RWPE2 (cell line): ENCODE measurements at regions not wholly inside any gene's neighbourhood (a gene's known extent, or its start where the extent isn't known, plus 50 kb on each side); places are given as distances from the start of the nearest gene placed in this dataset.
A peak's percentile ranks its signal among the peaks of the same experiment; 100 is the strongest.

ENCODE experiments used
- ATAC-seq: fragments of 200-7000 bp; cut with Tn5 transposase; 3 replicates; pipeline ENCODE4 v1.9.1; 2021; ENCODE audit warnings: low read depth
- DNase-seq: peaks from one replicate; pipeline ENCODE4 v3.0.0-alpha.2; 2020; ENCODE audit warnings: low spot score
- H3K27ac ChIP-seq: fragments of 450-650 bp; 2 replicates; pipeline ENCODE4 v1.5.1; 2017; ENCODE audit warnings: mild to moderate bottlenecking; ENCODE audit not compliant: poor library complexity, severe bottlenecking
- H3K27me3 ChIP-seq: fragments of 250-450 bp; sonication (Bioruptor Pico); 2 replicates; pipeline ENCODE4 v1.5.1; 2021; ENCODE audit warnings: mild to moderate bottlenecking, moderate library complexity; ENCODE audit not compliant: insufficient read depth, poor library complexity, severe bottlenecking
- H3K36me3 ChIP-seq: fragments of 250-450 bp; sonication (Bioruptor Pico); 2 replicates; pipeline ENCODE4 v1.5.1; 2020; ENCODE audit warnings: low read depth, mild to moderate bottlenecking, moderate library complexity
- H3K4me1 ChIP-seq: fragments of 250-450 bp; sonication (Bioruptor Pico); 2 replicates; pipeline ENCODE4 v1.5.1; 2021; ENCODE audit warnings: mild to moderate bottlenecking, moderate library complexity; ENCODE audit not compliant: insufficient read depth, poor library complexity, severe bottlenecking
- H3K4me3 ChIP-seq: fragments of 250-450 bp; sonication (Bioruptor Pico); 2 replicates; pipeline ENCODE4 v1.5.1; 2021; ENCODE audit warnings: mild to moderate bottlenecking, moderate library complexity; ENCODE audit not compliant: severe bottlenecking
- H3K9me3 ChIP-seq: fragments of 250-450 bp; sonication (Bioruptor Pico); 2 replicates; pipeline ENCODE4 v1.5.1; 2021; ENCODE audit warnings: mild to moderate bottlenecking, moderate library complexity; ENCODE audit not compliant: severe bottlenecking
- TF ChIP-seq, protein P1 (sequence below): fragments of 450-650 bp; IDR thresholded peaks from one replicate; pipeline ENCODE4 v1.5.1; 2017; ENCODE audit warnings: mild to moderate bottlenecking, moderate library complexity; ENCODE audit not compliant: poor library complexity, severe bottlenecking

DNA sequence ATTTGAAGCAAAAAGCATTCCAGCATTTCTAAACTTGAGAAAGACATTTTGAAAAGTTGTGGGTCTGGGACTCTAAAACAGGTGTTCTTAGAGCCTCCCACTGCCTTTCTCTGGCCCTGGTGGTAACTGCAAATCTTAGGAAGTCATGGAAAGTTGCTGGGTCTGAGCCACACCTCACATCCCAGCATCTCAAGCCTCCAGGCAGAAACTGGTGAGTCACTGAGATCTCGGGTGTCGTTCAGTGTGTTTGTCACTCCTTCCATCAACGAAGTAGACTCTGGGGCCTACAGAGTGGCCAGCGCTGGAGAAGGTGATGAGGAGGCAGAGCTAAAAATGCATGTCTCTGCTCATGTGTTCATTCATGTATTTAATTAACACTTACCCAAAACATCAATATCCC, 59.6 kb upstream of the C5orf58 start:
- ATAC-seq = peak; percentile 83
- H3K27me3 ChIP-seq = no peaks in the 10 kb centered on the region
- H3K4me1 ChIP-seq = peaks cover 2% of the 10 kb centered on the region
- H3K27ac ChIP-seq = no peak overlapping the region
- DNase-seq = no peak
- TF ChIP-seq, protein P1, sequence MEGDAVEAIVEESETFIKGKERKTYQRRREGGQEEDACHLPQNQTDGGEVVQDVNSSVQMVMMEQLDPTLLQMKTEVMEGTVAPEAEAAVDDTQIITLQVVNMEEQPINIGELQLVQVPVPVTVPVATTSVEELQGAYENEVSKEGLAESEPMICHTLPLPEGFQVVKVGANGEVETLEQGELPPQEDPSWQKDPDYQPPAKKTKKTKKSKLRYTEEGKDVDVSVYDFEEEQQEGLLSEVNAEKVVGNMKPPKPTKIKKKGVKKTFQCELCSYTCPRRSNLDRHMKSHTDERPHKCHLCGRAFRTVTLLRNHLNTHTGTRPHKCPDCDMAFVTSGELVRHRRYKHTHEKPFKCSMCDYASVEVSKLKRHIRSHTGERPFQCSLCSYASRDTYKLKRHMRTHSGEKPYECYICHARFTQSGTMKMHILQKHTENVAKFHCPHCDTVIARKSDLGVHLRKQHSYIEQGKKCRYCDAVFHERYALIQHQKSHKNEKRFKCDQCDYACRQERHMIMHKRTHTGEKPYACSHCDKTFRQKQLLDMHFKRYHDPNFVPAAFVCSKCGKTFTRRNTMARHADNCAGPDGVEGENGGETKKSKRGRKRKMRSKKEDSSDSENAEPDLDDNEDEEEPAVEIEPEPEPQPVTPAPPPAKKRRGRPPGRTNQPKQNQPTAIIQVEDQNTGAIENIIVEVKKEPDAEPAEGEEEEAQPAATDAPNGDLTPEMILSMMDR = no peak
- no peaks in the 10 kb centered on the region for H3K36me3 ChIP-seq
- no peaks in the 10 kb centered on the region for H3K9me3 ChIP-seq
- H3K4me3 ChIP-seq = no peak overlapping the region

- no peak for ATAC-seq
- Histone ChIP-seq H3K36me3 (no peaks in the 10 kb centered on the region), H3K27me3 (no peaks in the 10 kb centered on the region), H3K9me3 (no peaks in the 10 kb centered on the region), H3K4me1 (peaks cover 2% of the 10 kb centered on the region), H3K4me3 (no peak overlapping the region), H3K27ac (no peak overlapping the region)
- no peak for DNase-seq
- TF ChIP-seq, protein P1 = no peak
These were observed 59.1 kb upstream of the C5orf58 start for GRCh38 chr5:170173647-170174046.

DNA sequence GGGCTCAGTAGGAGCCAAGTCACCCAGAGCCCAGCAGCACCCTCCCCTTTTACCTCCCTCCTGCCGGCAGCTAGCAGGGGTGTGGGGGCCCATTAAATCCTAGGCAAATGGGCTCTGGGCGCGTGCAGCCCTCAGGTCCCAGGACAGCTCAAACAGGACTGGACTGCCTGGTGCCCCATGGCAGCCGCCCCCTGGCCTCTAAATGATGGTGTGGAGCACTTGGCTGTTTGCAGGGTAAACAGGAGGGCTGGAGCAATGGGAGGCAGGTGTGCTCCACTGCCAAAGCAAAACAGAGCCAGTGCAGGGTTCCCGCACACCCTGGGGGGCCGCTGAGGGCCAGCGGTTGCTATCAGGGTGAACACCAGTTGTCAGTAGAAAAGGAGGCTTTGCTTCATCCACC, 55.9 kb upstream of the C5orf58 start:
- no peaks in the 10 kb centered on the region for H3K36me3 ChIP-seq
- H3K4me1 ChIP-seq = no peaks in the 10 kb centered on the region
- ATAC-seq (no peak), DNase-seq (no peak)
- H3K4me3 ChIP-seq = no peak overlapping the region
- H3K27me3 ChIP-seq = no peaks in the 10 kb centered on the region
- no peaks in the 10 kb centered on the region for H3K9me3 ChIP-seq
- no peak overlapping the region for H3K27ac ChIP-seq
- TF ChIP-seq, protein P1 = no peak

GRCh38 chr5:170178814-170179213, 54.0 kb upstream of the C5orf58 start:
- Histone ChIP-seq H3K27me3 (no peaks in the 10 kb centered on the region), H3K36me3 (no peaks in the 10 kb centered on the region), H3K27ac (no peak overlapping the region), H3K9me3 (no peaks in the 10 kb centered on the region), H3K4me3 (no peak overlapping the region), H3K4me1 (no peaks in the 10 kb centered on the region)
- ATAC-seq (no peak), DNase-seq (no peak)
- TF ChIP-seq, protein P1 = no peak

DNA sequence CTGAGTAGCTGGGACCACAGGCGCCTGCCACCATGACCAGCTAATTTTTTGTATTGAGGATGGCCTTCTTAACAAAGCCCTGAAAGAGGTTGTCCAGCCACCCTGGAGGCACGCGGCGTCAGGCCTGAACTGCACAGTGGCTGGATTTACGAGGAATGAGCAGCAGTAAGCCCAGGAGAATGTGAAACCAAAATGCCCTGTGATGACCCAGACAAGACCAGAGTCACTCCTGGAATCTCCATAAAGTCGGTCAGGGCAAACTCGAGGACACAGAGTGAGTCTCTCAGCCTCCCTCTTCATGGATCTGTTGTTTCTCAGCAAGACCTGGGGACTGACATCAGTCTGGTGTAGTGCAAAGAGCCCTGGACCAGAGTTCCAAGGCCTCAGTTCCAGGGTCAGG, 53.2 kb upstream of the C5orf58 start:
- H3K27ac ChIP-seq = no peak overlapping the region
- no peaks in the 10 kb centered on the region for H3K27me3 ChIP-seq
- no peaks in the 10 kb centered on the region for H3K9me3 ChIP-seq
- no peak for ATAC-seq
- H3K36me3 ChIP-seq = no peaks in the 10 kb centered on the region
- no peaks in the 10 kb centered on the region for H3K4me1 ChIP-seq
- DNase-seq = no peak
- no peak overlapping the region for H3K4me3 ChIP-seq
- TF ChIP-seq, protein P1 = no peak
